Keratinocyte (primary cell): ENCODE measurements at regions not wholly inside any gene's neighbourhood (a gene's known extent, or its start where the extent isn't known, plus 50 kb on each side); places are given as distances from the start of the nearest gene placed in this dataset.

Experiments
- DNase-seq: peaks from one replicate; pipeline ENCODE4 v3.0.0-alpha.2; 2011; ENCODE audit warnings: low read depth, missing footprints, low spot score
- FAIRE-seq: peaks from 2 replicates; lab custom pipeline; 2011; peaks lifted over from hg19 to GRCh38; lab: Jason Lieb, UNC
- H2AFZ ChIP-seq: 2 replicates; pipeline ENCODE4 v1.6.0; 2012; ENCODE audit warnings: low read length, control low read depth, inconsistent platforms; ENCODE audit not compliant: control insufficient read depth
- H3K27ac ChIP-seq: 2 replicates; pipeline ENCODE4 v1.5.1; 2011; ENCODE audit warnings: low read length; ENCODE audit not compliant: control insufficient read depth, insufficient read depth
- H3K27me3 ChIP-seq: 3 replicates; pipeline ENCODE4 v1.6.0; 2011; ENCODE audit warnings: low read length; ENCODE audit not compliant: control insufficient read depth, insufficient read depth; ENCODE audit errors: extremely low read depth
- H3K36me3 ChIP-seq, 2 experiments: 2 replicates in 1 of 2; 3 replicates in 1 of 2; pipeline ENCODE4 v1.5.1; 2011; ENCODE audit warnings: low read length in 2 of 2, mild to moderate bottlenecking in 1 of 2; ENCODE audit not compliant: control insufficient read depth in 2 of 2, insufficient read depth in 2 of 2; ENCODE audit errors: extremely low read depth in 1 of 2
- H3K4me1 ChIP-seq: 3 replicates; pipeline ENCODE4 v1.5.1; 2011; ENCODE audit warnings: low read length; ENCODE audit not compliant: control insufficient read depth, insufficient read depth; ENCODE audit errors: extremely low read depth
- H3K4me2 ChIP-seq: 3 replicates; pipeline ENCODE4 v1.6.0; 2011; ENCODE audit warnings: low read depth, low read length; ENCODE audit not compliant: control insufficient read depth, insufficient read depth; ENCODE audit errors: extremely low read depth
- H3K4me3 ChIP-seq, 3 experiments: fragments of 200-600 bp in 1 of 3; sonication (generic) in 1 of 3; 2 replicates in 2 of 3; 3 replicates in 1 of 3; pipeline ENCODE4 v1.5.1; 2011 to 2016; ENCODE audit warnings: low read length in 3 of 3, mild to moderate bottlenecking in 3 of 3, control low read depth in 2 of 3, inconsistent platforms in 1 of 3, low read depth in 1 of 3, mixed read lengths in 1 of 3, mixed run types in 1 of 3, moderate library complexity in 1 of 3; ENCODE audit not compliant: control insufficient read depth in 2 of 3, insufficient read depth in 2 of 3; ENCODE audit errors: extremely low read depth in 1 of 3
- H3K79me2 ChIP-seq: 2 replicates; pipeline ENCODE4 v1.6.0; 2012; ENCODE audit warnings: low read length; ENCODE audit not compliant: control insufficient read depth, insufficient read depth
- H3K9ac ChIP-seq: 3 replicates; pipeline ENCODE4 v1.6.0; 2011; ENCODE audit warnings: low read length; ENCODE audit not compliant: control insufficient read depth, insufficient read depth; ENCODE audit errors: extremely low read depth
- H3K9me1 ChIP-seq: 3 replicates; pipeline ENCODE4 v1.6.0; 2011; ENCODE audit warnings: low read length; ENCODE audit not compliant: control insufficient read depth, insufficient read depth; ENCODE audit errors: extremely low read depth
- H3K9me3 ChIP-seq: 2 replicates; pipeline ENCODE4 v1.5.1; 2012; ENCODE audit warnings: low read depth, low read length; ENCODE audit not compliant: control insufficient read depth
- H4K20me1 ChIP-seq: 3 replicates; pipeline ENCODE4 v1.6.0; 2011; ENCODE audit warnings: low read length; ENCODE audit not compliant: control insufficient read depth, insufficient read depth; ENCODE audit errors: extremely low read depth
- EZH2 ChIP-seq: IDR thresholded peaks from one replicate; pipeline ENCODE4 v1.6.1; 2012; ENCODE audit warnings: inconsistent platforms, mild to moderate bottlenecking, low read length, moderate library complexity
- dilution Hi-C: fragments of 300-500 bp; cut with MboI; formaldehyde crosslinking; loops from one replicate; pipeline ENCODE4 v1.7.0; 2020; ENCODE audit warnings: low sequenced_read_pairs; ENCODE audit not compliant: extremely low pct_ligation_motif_present
- TF ChIP-seq, protein P1 (sequence below), 3 experiments: IDR thresholded peaks in 1 of 3; conservative IDR thresholded peaks in 1 of 3; optimal IDR thresholded peaks in 1 of 3; 2 replicates in 2 of 3; 3 replicates in 1 of 3; pipeline versions ENCODE3 to v1.5.1; 2011; ENCODE audit warnings: low read length in 3 of 3, mild to moderate bottlenecking in 3 of 3, moderate library complexity in 2 of 3, control low read depth in 1 of 3, inconsistent platforms in 1 of 3; ENCODE audit not compliant: insufficient read depth in 2 of 3; ENCODE audit errors: extremely low read depth in 1 of 3

DNA sequence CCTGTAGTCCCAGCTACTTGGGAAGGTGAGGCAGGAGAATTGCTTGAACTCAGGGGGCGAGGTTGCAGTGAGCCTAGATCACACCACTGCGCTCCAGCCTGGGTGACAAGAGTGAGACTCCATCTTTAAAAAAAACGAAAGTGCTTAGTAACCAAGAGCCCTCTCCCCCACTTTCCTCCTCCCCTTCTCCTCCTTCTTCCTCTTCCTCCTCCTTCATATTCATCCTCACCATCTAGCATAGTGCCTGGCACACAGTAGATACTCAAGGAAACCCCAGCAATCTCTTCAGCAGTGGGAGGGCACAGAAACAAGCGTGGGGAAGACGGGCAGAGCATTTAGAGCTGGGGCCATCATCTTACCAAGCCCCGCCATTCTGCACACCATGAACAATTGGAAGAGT, 119.4 kb upstream of the SLC45A1 start:
- no peak overlapping the region for H3K27ac ChIP-seq

DNA sequence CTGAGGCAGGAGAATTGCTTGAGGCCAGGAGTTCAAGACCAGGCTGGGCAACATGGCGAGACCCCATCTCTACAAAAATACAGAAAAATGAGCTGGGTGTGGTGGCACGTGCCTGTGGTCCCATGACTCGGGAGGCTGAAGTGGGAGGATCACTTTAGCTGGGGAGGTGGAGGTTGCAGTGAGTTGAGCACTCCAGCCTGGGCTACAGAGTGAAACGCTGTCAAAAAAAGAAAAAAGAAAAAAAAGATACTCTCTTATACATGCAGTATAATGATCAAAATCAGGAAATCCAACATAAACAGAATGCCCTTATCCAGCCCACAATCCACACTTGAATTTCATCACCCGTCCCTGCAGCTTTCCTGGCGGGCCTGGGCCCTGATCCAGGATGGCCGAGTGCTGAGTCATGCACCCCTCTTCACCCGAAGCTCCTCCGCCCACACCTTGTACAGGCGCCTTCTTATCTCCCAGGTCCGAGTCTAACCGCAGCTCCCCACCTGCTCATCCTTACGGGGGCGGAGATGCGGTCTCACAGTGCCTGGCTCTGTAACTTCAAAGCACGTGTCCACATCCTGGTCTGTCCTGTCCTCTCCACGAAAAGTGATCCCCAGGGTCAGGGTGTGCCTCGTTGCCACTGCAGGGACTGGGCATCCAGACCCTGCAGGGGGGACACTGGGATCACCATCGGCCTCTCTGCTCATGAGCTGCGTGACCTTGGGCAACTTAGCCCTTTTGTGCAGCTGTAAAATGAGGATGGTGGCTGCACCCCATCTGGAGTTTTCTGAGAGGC, 120.2 kb upstream of the SLC45A1 start:
- Histone ChIP-seq H3K27me3 (no peaks in the 10 kb centered on the region), H3K4me2 (peak overlapping the region; percentile 40), H2AFZ (no peak overlapping the region), H3K4me3 (no peak overlapping the region), H3K36me3 (no peaks in the 10 kb centered on the region), H3K9me3 (no peaks in the 10 kb centered on the region), H4K20me1 (no peaks in the 10 kb centered on the region), H3K9ac (peak overlapping the region; percentile 36), H3K9me1 (no peaks in the 10 kb centered on the region), H3K27ac (peak overlapping the region; percentile 53), H3K79me2 (no peaks in the 10 kb centered on the region), H3K4me1 (peaks cover 36% of the 10 kb centered on the region)
- DNase-seq = peak; percentile 91
- dilution Hi-C loops = no loop called here
- FAIRE-seq = peak; percentile 95
- TF ChIP-seq EZH2 = no peak
- TF ChIP-seq, protein P1, sequence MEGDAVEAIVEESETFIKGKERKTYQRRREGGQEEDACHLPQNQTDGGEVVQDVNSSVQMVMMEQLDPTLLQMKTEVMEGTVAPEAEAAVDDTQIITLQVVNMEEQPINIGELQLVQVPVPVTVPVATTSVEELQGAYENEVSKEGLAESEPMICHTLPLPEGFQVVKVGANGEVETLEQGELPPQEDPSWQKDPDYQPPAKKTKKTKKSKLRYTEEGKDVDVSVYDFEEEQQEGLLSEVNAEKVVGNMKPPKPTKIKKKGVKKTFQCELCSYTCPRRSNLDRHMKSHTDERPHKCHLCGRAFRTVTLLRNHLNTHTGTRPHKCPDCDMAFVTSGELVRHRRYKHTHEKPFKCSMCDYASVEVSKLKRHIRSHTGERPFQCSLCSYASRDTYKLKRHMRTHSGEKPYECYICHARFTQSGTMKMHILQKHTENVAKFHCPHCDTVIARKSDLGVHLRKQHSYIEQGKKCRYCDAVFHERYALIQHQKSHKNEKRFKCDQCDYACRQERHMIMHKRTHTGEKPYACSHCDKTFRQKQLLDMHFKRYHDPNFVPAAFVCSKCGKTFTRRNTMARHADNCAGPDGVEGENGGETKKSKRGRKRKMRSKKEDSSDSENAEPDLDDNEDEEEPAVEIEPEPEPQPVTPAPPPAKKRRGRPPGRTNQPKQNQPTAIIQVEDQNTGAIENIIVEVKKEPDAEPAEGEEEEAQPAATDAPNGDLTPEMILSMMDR (optimal IDR thresholded peaks at IDR 0.05 in 1 of 3, IDR thresholded peaks at IDR 0.05 in 1 of 3, conservative IDR thresholded peaks at IDR 0.05 in 1 of 3; ENCODE audit: extremely low read depth in 1 of 3, insufficient read depth in 2 of 3, low read length in 3 of 3) = no peak

More for the DNA sequence above, 119.4 kb upstream of the SLC45A1 start:
- FAIRE-seq = no peak
- no peak overlapping the region for H3K4me2 ChIP-seq
- no peak overlapping the region for H2AFZ ChIP-seq
- no peak for DNase-seq
- no peak overlapping the region for H3K4me3 ChIP-seq
- H3K9me1 ChIP-seq = no peaks in the 10 kb centered on the region
- dilution Hi-C loops = no loop called here
- H3K79me2 ChIP-seq = no peaks in the 10 kb centered on the region
- H4K20me1 ChIP-seq = no peaks in the 10 kb centered on the region
- no peak overlapping the region for H3K9ac ChIP-seq
- no peaks in the 10 kb centered on the region for H3K9me3 ChIP-seq
- no peaks in the 10 kb centered on the region for H3K36me3 ChIP-seq
- TF ChIP-seq, protein P1 (optimal IDR thresholded peaks at IDR 0.05 in 1 of 3, IDR thresholded peaks at IDR 0.05 in 1 of 3, conservative IDR thresholded peaks at IDR 0.05 in 1 of 3; ENCODE audit: extremely low read depth in 1 of 3, insufficient read depth in 2 of 3, low read length in 3 of 3) = no peak
- no peak for TF ChIP-seq EZH2
- H3K27me3 ChIP-seq = no peaks in the 10 kb centered on the region
- H3K4me1 ChIP-seq = peaks cover 45% of the 10 kb centered on the region
